ENCODE measurements at regions not wholly inside any gene's neighbourhood (a gene's known extent, or its start where the extent isn't known, plus 50 kb on each side); places are given as distances from the start of the nearest gene placed in this dataset.

- peaks cover 46% of the 10 kb centered on the region for H3F3A ChIP-seq (ENCODE audit: insufficient read depth)
- H3K9me2 ChIP-seq (ENCODE audit: insufficient read depth): peaks cover 4% of the 10 kb centered on the region; the same call in 1 of the 2 replicates
- no peaks in the 10 kb centered on the region for H3K36me3 ChIP-seq (ENCODE audit: low read depth)
- H3K9ac ChIP-seq: no peak overlapping the region
- H3K4me2 ChIP-seq (ENCODE audit: unreplicated experiment): no peak overlapping the region
- no peak overlapping the region for H3K4me3 ChIP-seq
- H3K9me3 ChIP-seq (ENCODE audit: low read depth): no peaks in the 10 kb centered on the region
- no peak overlapping the region for H2AFZ ChIP-seq
- no peak for DNase-seq
- H3K4me1 ChIP-seq (ENCODE audit: insufficient read depth): peaks cover 44% of the 10 kb centered on the region
- no peak for TF ChIP-seq EZH2 (IDR thresholded peaks at IDR 0.05; ENCODE audit: insufficient read depth, poor library complexity, severe bottlenecking)
- no peak for TF ChIP-seq EZH2phosphoT487 (IDR thresholded peaks at IDR 0.05; ENCODE audit: insufficient read depth, low read depth)
- H3K27me3 ChIP-seq (replicated peaks; ENCODE audit: insufficient read depth): no peaks in the 10 kb centered on the region
- H3K79me2 ChIP-seq (ENCODE audit: insufficient read depth): no peaks in the 10 kb centered on the region
- in situ Hi-C loops (cut with MboI): loop anchor here (25.0 kb wide), 1 partner anchor 184 kb away; no protein-coding TSS in a partner anchor
- H3K27ac ChIP-seq: no peak overlapping the region
- no peaks in the 10 kb centered on the region for H4K20me1 ChIP-seq (ENCODE audit: insufficient read depth)
Observed at GRCh38 chr13:30121666-30122065, 185.7 kb downstream of the KATNAL1 start.

GRCh38 chr13:30121244-30121643 lies 186.1 kb downstream of the KATNAL1 start:
- no peaks in the 10 kb centered on the region for H3K27me3 ChIP-seq (replicated peaks; ENCODE audit: insufficient read depth)
- H3K4me1 ChIP-seq (ENCODE audit: insufficient read depth): peaks cover 41% of the 10 kb centered on the region
- no peak overlapping the region for H3K4me3 ChIP-seq
- WGBS, 2 experiments (ENCODE audit: low coverage in 1 of 2, low lambda C conversion rate in 2 of 2, missing lambda C conversion rate in 2 of 2): 93 to 98% methylated on average over 2 of the region's 2 CpGs
- H2AFZ ChIP-seq: no peak overlapping the region
- DNase-seq: no peak
- no peaks in the 10 kb centered on the region for H3K9me3 ChIP-seq (ENCODE audit: low read depth)
- H3K4me2 ChIP-seq (ENCODE audit: unreplicated experiment): no peak overlapping the region
- H3F3A ChIP-seq (ENCODE audit: insufficient read depth): peaks cover 41% of the 10 kb centered on the region
- in situ Hi-C loops (cut with MboI): loop anchor here (25.0 kb wide), 1 partner anchor 184 kb away; no protein-coding TSS in a partner anchor
- no peaks in the 10 kb centered on the region for H3K36me3 ChIP-seq (ENCODE audit: low read depth)
- H3K27ac ChIP-seq: no peak overlapping the region
- H3K9me2 ChIP-seq (ENCODE audit: insufficient read depth): peaks cover 4% of the 10 kb centered on the region; the same call in 1 of the 2 replicates
- no peaks in the 10 kb centered on the region for H4K20me1 ChIP-seq (ENCODE audit: insufficient read depth)
- no peak overlapping the region for H3K9ac ChIP-seq
- no peaks in the 10 kb centered on the region for H3K79me2 ChIP-seq (ENCODE audit: insufficient read depth)
- no peak for TF ChIP-seq EZH2 (IDR thresholded peaks at IDR 0.05; ENCODE audit: insufficient read depth, poor library complexity, severe bottlenecking)

GRCh38 chr13:30120133-30120822 lies 187.1 kb downstream of the KATNAL1 start:
- Histone ChIP-seq H3K36me3 (ENCODE audit: low read depth) (no peaks in the 10 kb centered on the region), H3K27ac (peak overlapping the region; percentile 69), H3K4me2 (ENCODE audit: unreplicated experiment) (peak overlapping the region; percentile 82), H2AFZ (peak overlapping the region; percentile 66), H3K4me1 (ENCODE audit: insufficient read depth) (peaks cover 38% of the 10 kb centered on the region), H3K9me2 (ENCODE audit: insufficient read depth) (peaks cover 4% of the 10 kb centered on the region; the same call in 1 of the 2 replicates), H3F3A (ENCODE audit: insufficient read depth) (peaks cover 32% of the 10 kb centered on the region), H3K9ac (peak overlapping the region; percentile 22), H4K20me1 (ENCODE audit: insufficient read depth) (no peaks in the 10 kb centered on the region), H3K9me3 (ENCODE audit: low read depth) (no peaks in the 10 kb centered on the region), H3K27me3 (replicated peaks; ENCODE audit: insufficient read depth) (no peaks in the 10 kb centered on the region), H3K4me3 (peak overlapping the region; percentile 59), H3K79me2 (ENCODE audit: insufficient read depth) (0 out of 2 replicates have a peak, but pooled peaks cover 8% of the 10 kb centered on the region)
- TF ChIP-seq EZH2 (IDR thresholded peaks at IDR 0.05; ENCODE audit: insufficient read depth, poor library complexity, severe bottlenecking): no peak
- no peak for TF ChIP-seq EZH2phosphoT487 (IDR thresholded peaks at IDR 0.05; ENCODE audit: insufficient read depth, low read depth)
- no peak for DNase-seq
- in situ Hi-C loops (cut with MboI): loop anchor here (25.0 kb wide), 1 partner anchor 183 kb away; no protein-coding TSS in a partner anchor
- 53 to 55% methylated on average over 1 of the region's 1 CpG for WGBS, 2 experiments (ENCODE audit: low coverage in 1 of 2, low lambda C conversion rate in 2 of 2, missing lambda C conversion rate in 2 of 2)

DNA sequence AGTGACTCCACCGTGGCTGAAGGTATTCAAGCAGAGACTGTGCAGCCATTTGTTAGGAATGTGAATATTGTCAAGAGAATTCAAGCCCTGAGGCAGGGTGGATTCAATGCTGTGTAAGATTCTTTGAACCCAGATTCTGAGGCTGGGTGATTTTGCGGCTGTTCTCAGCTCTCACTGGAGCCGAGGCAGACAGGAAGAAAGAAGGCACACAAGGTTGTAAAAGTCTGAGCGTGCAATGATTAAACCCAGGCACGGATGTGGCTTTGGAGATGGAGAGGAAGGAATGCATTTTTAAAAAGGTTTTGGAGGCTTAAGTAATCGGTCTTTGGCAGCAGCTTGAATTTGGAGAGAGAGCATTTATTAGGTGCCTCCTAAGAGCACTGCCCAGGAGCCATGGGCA lies 187.9 kb downstream of the KATNAL1 start:
- Histone ChIP-seq H4K20me1 (ENCODE audit: insufficient read depth) (no peaks in the 10 kb centered on the region), H3K36me3 (ENCODE audit: low read depth) (no peaks in the 10 kb centered on the region), H3K4me3 (peak overlapping the region; percentile 59), H3K79me2 (ENCODE audit: insufficient read depth) (0 out of 2 replicates have a peak, but pooled peaks cover 10% of the 10 kb centered on the region), H3K9me2 (ENCODE audit: insufficient read depth) (peaks cover 4% of the 10 kb centered on the region; the same call in 1 of the 2 replicates), H3K4me1 (ENCODE audit: insufficient read depth) (peaks cover 38% of the 10 kb centered on the region), H3K27me3 (replicated peaks; ENCODE audit: insufficient read depth) (no peaks in the 10 kb centered on the region), H3K4me2 (ENCODE audit: unreplicated experiment) (peak overlapping the region; percentile 82), H3F3A (ENCODE audit: insufficient read depth) (peaks cover 27% of the 10 kb centered on the region), H3K9me3 (ENCODE audit: low read depth) (no peaks in the 10 kb centered on the region), H3K9ac (peak overlapping the region; percentile 22), H2AFZ (peak overlapping the region; percentile 66), H3K27ac (peak overlapping the region; percentile 69)
- in situ Hi-C loops (cut with MboI): loop anchor here (5.0 to 25.0 kb wide), 4 partner anchors 182 to 605 kb away; no protein-coding TSS in a partner anchor
- 0 to 2% methylated on average over 6 of the region's 6 CpGs for WGBS, 2 experiments (ENCODE audit: low coverage in 1 of 2, low lambda C conversion rate in 2 of 2, missing lambda C conversion rate in 2 of 2)
- no peak for TF ChIP-seq EZH2 (IDR thresholded peaks at IDR 0.05; ENCODE audit: insufficient read depth, poor library complexity, severe bottlenecking)
- TF ChIP-seq EZH2phosphoT487 (IDR thresholded peaks at IDR 0.05; ENCODE audit: insufficient read depth, low read depth): 0 out of 2 replicates have a peak, but pooled peaks have one; percentile 21
- peak; percentile 89 for DNase-seq
